ENCODE measurements at regions not wholly inside any gene's neighbourhood (a gene's known extent, or its start where the extent isn't known, plus 50 kb on each side); places are given as distances from the start of the nearest gene placed in this dataset.

DNA sequence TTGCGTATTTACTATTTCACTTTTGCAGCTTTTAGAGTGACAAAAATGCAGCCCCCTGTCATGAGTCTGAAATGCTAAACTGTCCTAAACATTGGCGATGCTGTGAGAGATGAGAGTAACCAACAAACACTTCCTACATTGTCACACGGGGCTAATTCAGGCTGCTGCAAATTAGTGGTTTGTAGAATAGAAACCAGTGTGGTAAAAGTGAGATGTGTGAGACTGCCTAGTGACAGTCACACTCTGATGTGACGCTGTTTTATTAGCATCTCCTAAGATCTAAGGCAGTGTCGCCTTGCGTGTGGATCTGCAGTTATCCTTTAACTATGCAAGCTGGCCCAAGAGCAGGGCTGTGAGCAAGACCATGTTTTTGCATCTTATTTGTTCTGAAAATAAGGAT, 800.2 kb upstream of the TENM3 start:
- no peak overlapping the region for H3K27ac ChIP-seq (replicated peaks)
- no peaks in the 10 kb centered on the region for H3K27me3 ChIP-seq (ENCODE audit: insufficient read depth, poor library complexity, severe bottlenecking)
- TF ChIP-seq, protein P1, sequence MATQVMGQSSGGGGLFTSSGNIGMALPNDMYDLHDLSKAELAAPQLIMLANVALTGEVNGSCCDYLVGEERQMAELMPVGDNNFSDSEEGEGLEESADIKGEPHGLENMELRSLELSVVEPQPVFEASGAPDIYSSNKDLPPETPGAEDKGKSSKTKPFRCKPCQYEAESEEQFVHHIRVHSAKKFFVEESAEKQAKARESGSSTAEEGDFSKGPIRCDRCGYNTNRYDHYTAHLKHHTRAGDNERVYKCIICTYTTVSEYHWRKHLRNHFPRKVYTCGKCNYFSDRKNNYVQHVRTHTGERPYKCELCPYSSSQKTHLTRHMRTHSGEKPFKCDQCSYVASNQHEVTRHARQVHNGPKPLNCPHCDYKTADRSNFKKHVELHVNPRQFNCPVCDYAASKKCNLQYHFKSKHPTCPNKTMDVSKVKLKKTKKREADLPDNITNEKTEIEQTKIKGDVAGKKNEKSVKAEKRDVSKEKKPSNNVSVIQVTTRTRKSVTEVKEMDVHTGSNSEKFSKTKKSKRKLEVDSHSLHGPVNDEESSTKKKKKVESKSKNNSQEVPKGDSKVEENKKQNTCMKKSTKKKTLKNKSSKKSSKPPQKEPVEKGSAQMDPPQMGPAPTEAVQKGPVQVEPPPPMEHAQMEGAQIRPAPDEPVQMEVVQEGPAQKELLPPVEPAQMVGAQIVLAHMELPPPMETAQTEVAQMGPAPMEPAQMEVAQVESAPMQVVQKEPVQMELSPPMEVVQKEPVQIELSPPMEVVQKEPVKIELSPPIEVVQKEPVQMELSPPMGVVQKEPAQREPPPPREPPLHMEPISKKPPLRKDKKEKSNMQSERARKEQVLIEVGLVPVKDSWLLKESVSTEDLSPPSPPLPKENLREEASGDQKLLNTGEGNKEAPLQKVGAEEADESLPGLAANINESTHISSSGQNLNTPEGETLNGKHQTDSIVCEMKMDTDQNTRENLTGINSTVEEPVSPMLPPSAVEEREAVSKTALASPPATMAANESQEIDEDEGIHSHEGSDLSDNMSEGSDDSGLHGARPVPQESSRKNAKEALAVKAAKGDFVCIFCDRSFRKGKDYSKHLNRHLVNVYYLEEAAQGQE (IDR thresholded peaks at IDR 0.05; ENCODE audit: insufficient replicate concordance, low read depth) = no peak
- TF ChIP-seq SPI1 (IDR thresholded peaks at IDR 0.05; ENCODE audit: borderline replicate concordance, low read depth) (no peak), GABPA (IDR thresholded peaks at IDR 0.05; ENCODE audit: low read depth) (no peak), POLR2AphosphoS5 (IDR thresholded peaks at IDR 0.05; ENCODE audit: low read depth) (no peak)
- TF ChIP-seq, protein P2, sequence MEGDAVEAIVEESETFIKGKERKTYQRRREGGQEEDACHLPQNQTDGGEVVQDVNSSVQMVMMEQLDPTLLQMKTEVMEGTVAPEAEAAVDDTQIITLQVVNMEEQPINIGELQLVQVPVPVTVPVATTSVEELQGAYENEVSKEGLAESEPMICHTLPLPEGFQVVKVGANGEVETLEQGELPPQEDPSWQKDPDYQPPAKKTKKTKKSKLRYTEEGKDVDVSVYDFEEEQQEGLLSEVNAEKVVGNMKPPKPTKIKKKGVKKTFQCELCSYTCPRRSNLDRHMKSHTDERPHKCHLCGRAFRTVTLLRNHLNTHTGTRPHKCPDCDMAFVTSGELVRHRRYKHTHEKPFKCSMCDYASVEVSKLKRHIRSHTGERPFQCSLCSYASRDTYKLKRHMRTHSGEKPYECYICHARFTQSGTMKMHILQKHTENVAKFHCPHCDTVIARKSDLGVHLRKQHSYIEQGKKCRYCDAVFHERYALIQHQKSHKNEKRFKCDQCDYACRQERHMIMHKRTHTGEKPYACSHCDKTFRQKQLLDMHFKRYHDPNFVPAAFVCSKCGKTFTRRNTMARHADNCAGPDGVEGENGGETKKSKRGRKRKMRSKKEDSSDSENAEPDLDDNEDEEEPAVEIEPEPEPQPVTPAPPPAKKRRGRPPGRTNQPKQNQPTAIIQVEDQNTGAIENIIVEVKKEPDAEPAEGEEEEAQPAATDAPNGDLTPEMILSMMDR (IDR thresholded peaks at IDR 0.05; ENCODE audit: insufficient read depth, low read length) = no peak
- H3K4me3 ChIP-seq (replicated peaks; ENCODE audit: insufficient read depth, low read length) = no peak overlapping the region
- DNase-seq (ENCODE audit: low read depth in 1 of 2, low spot score in 1 of 2) = no peak

DNA sequence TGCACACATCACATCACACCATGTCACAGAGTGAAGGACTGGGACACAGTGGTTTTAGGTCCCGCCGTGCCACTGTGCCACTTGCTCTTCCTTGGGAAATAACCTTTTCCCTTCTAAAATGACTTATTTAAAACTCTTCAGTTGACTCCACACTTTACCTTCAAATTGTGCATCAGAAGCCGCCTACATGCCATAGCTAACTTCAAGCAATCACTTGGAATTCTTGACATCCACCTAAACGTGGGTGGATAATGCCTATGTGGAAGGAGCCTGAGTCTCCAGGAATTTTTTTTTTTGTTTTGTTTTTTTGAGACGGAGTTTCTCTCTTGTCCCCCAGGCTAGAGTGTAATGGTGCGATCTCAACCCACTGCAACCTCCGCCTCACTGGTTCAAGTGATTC, 777.4 kb upstream of the TENM3 start:
- no peaks in the 10 kb centered on the region for H3K27me3 ChIP-seq (ENCODE audit: insufficient read depth, poor library complexity, severe bottlenecking)
- no peak overlapping the region for H3K27ac ChIP-seq (replicated peaks)
- no peak for DNase-seq (ENCODE audit: low read depth in 1 of 2, low spot score in 1 of 2)
- no peak for TF ChIP-seq POLR2AphosphoS5 (IDR thresholded peaks at IDR 0.05; ENCODE audit: low read depth)
- TF ChIP-seq, protein P2 (IDR thresholded peaks at IDR 0.05; ENCODE audit: insufficient read depth, low read length) = no peak
- no peak for TF ChIP-seq SPI1 (IDR thresholded peaks at IDR 0.05; ENCODE audit: borderline replicate concordance, low read depth)
- no peak for TF ChIP-seq GABPA (IDR thresholded peaks at IDR 0.05; ENCODE audit: low read depth)
- TF ChIP-seq, protein P1 (IDR thresholded peaks at IDR 0.05; ENCODE audit: insufficient replicate concordance, low read depth) = no peak
- no peak overlapping the region for H3K4me3 ChIP-seq (replicated peaks; ENCODE audit: insufficient read depth, low read length)

- no peak overlapping the region for H3K4me3 ChIP-seq (replicated peaks; ENCODE audit: insufficient read depth, low read length)
- no peak for DNase-seq (ENCODE audit: low read depth in 1 of 2, low spot score in 1 of 2)
- H3K27ac ChIP-seq (replicated peaks) = no peak overlapping the region
- TF ChIP-seq GABPA (IDR thresholded peaks at IDR 0.05; ENCODE audit: low read depth) = no peak
- TF ChIP-seq SPI1 (IDR thresholded peaks at IDR 0.05; ENCODE audit: borderline replicate concordance, low read depth) = no peak
- TF ChIP-seq, protein P2 (IDR thresholded peaks at IDR 0.05; ENCODE audit: insufficient read depth, low read length) = no peak
- TF ChIP-seq POLR2AphosphoS5 (IDR thresholded peaks at IDR 0.05; ENCODE audit: low read depth) = no peak
- TF ChIP-seq, protein P1 (IDR thresholded peaks at IDR 0.05; ENCODE audit: insufficient replicate concordance, low read depth) = no peak
- H3K27me3 ChIP-seq (ENCODE audit: insufficient read depth, poor library complexity, severe bottlenecking) = no peaks in the 10 kb centered on the region
Observed at GRCh38 chr4:181468451-181468850, 774.8 kb upstream of the TENM3 start.

All from HL-60 (cell line).